ENCODE measurements at regions not wholly inside any gene's neighbourhood (a gene's known extent, or its start where the extent isn't known, plus 50 kb on each side); places are given as distances from the start of the nearest gene placed in this dataset.

DNA sequence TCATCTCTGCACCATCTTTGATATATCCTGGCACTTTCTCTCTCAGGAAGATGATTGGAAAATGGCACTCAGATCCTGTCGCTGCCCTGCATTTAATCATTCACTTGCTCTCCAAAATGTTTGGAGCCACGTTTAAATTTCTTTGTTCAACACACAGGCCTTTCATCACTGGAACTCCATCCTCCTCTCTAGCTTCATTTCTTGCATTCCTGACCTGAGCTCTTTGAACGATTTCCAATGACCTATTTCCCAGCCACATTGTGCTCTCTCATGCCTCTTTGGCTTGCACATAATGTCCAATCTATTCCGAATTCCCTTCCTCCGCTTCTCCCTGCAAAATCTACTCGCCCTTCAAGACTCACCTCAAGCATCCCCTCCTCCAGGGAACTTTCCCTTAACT lies 287.4 kb upstream of the NBEA start:
- intact Hi-C loops (cut with micrococcal nuclease) (no loop called here), dilution Hi-C loops (cut with MboI; ENCODE audit: extremely low pct_ligation_motif_present, low sequenced_read_pairs) (no loop called here)
- no peak for FAIRE-seq
- no peak for DNase-seq (ENCODE audit: low read depth, low spot score)
- no peak for TF ChIP-seq POLR2AphosphoS5 (IDR thresholded peaks at IDR 0.05; ENCODE audit: insufficient read depth, low read depth, low read length)
- ChIA-PET CTCF (no interaction called here), POLR2A (no interaction called here)
- Histone ChIP-seq H3K27ac (ENCODE audit: insufficient read depth, low read depth, low read length) (no peak overlapping the region), H3K79me2 (ENCODE audit: control insufficient read depth, insufficient read depth, low read length) (no peaks in the 10 kb centered on the region), H3K4me3 (replicated peaks in 1 of 3; ENCODE audit: insufficient read depth in 1 of 3, low read depth in 1 of 3, low read length in 3 of 3) (no peak overlapping the region), H3K4me2 (ENCODE audit: insufficient read depth, low read length) (no peak overlapping the region), H3K27me3 (ENCODE audit: control insufficient read depth in 2 of 2, insufficient read depth in 2 of 2, low read length in 2 of 2) (peaks cover 0 to under 1% of the 10 kb centered on the region in 2 experiments), H3K4me1 (ENCODE audit: control insufficient read depth, extremely low read depth, insufficient read depth, low read length) (no peaks in the 10 kb centered on the region), H2AFZ (ENCODE audit: low read depth, low read length) (no peak overlapping the region), H3K9me3 (replicated peaks; ENCODE audit: control insufficient read depth, insufficient read depth, low read length) (no peaks in the 10 kb centered on the region), H3K36me3 (ENCODE audit: control insufficient read depth in 2 of 2, extremely low read depth in 1 of 2, insufficient read depth in 2 of 2, low read length in 2 of 2) (no peaks in the 10 kb centered on the region), H3K9ac (replicated peaks; ENCODE audit: extremely low read depth, insufficient read depth, low read length) (no peak overlapping the region), H3K9me1 (replicated peaks; ENCODE audit: control insufficient read depth, extremely low read depth, insufficient read depth, low read length) (no peaks in the 10 kb centered on the region), H4K20me1 (replicated peaks; ENCODE audit: control insufficient read depth, extremely low read depth, insufficient read depth, low read length) (no peaks in the 10 kb centered on the region)
- BruUV-seq (replicated peaks) = no TSS peak

- Histone ChIP-seq H4K20me1 (replicated peaks; ENCODE audit: control insufficient read depth, extremely low read depth, insufficient read depth, low read length) (no peaks in the 10 kb centered on the region), H3K27me3 (ENCODE audit: control insufficient read depth in 2 of 2, insufficient read depth in 2 of 2, low read length in 2 of 2) (no peaks in the 10 kb centered on the region), H3K79me2 (ENCODE audit: control insufficient read depth, insufficient read depth, low read length) (no peaks in the 10 kb centered on the region), H2AFZ (ENCODE audit: low read depth, low read length) (no peak overlapping the region), H3K4me1 (ENCODE audit: control insufficient read depth, extremely low read depth, insufficient read depth, low read length) (no peaks in the 10 kb centered on the region), H3K27ac (ENCODE audit: insufficient read depth, low read depth, low read length) (no peak overlapping the region), H3K36me3 (ENCODE audit: control insufficient read depth in 2 of 2, extremely low read depth in 1 of 2, insufficient read depth in 2 of 2, low read length in 2 of 2) (no peaks in the 10 kb centered on the region), H3K9me1 (replicated peaks; ENCODE audit: control insufficient read depth, extremely low read depth, insufficient read depth, low read length) (no peaks in the 10 kb centered on the region), H3K9me3 (replicated peaks; ENCODE audit: control insufficient read depth, insufficient read depth, low read length) (no peaks in the 10 kb centered on the region), H3K4me3 (replicated peaks in 1 of 3; ENCODE audit: insufficient read depth in 1 of 3, low read depth in 1 of 3, low read length in 3 of 3) (no peak overlapping the region), H3K9ac (replicated peaks; ENCODE audit: extremely low read depth, insufficient read depth, low read length) (no peak overlapping the region), H3K4me2 (ENCODE audit: insufficient read depth, low read length) (no peak overlapping the region)
- TF ChIP-seq POLR2A (IDR thresholded peaks at IDR 0.05; ENCODE audit: low read depth, low read length) = no peak
- POLR2A ChIA-PET = no interaction called here
- no peak for DNase-seq (ENCODE audit: low read depth, low spot score)
- dilution Hi-C loops (cut with MboI; ENCODE audit: extremely low pct_ligation_motif_present, low sequenced_read_pairs) = no loop called here
- CTCF ChIA-PET = no interaction called here
- intact Hi-C loops (cut with micrococcal nuclease) = no loop called here
- BruUV-seq (replicated peaks) = no TSS peak
- no peak for FAIRE-seq
These were observed 286.5 kb upstream of the NBEA start for GRCh38 chr13:34655554-34655953.

GRCh38 chr13:34657716-34658115 lies 284.4 kb upstream of the NBEA start:
- CTCF ChIA-PET = interaction anchor here (0.9 kb wide), 1 partner anchor 9 kb away, joined by 3 read pairs; no protein-coding TSS in a partner anchor
- Histone ChIP-seq H4K20me1 (replicated peaks; ENCODE audit: control insufficient read depth, extremely low read depth, insufficient read depth, low read length) (no peaks in the 10 kb centered on the region), H3K27me3 (ENCODE audit: control insufficient read depth in 2 of 2, insufficient read depth in 2 of 2, low read length in 2 of 2) (no peaks in the 10 kb centered on the region), H3K4me1 (ENCODE audit: control insufficient read depth, extremely low read depth, insufficient read depth, low read length) (no peaks in the 10 kb centered on the region), H3K9me1 (replicated peaks; ENCODE audit: control insufficient read depth, extremely low read depth, insufficient read depth, low read length) (no peaks in the 10 kb centered on the region), H3K4me2 (ENCODE audit: insufficient read depth, low read length) (no peak overlapping the region), H3K4me3 (replicated peaks in 1 of 3; ENCODE audit: insufficient read depth in 1 of 3, low read depth in 1 of 3, low read length in 3 of 3) (no peak overlapping the region), H3K9me3 (replicated peaks; ENCODE audit: control insufficient read depth, insufficient read depth, low read length) (no peaks in the 10 kb centered on the region), H3K79me2 (ENCODE audit: control insufficient read depth, insufficient read depth, low read length) (no peaks in the 10 kb centered on the region), H3K9ac (replicated peaks; ENCODE audit: extremely low read depth, insufficient read depth, low read length) (no peak overlapping the region), H3K36me3 (ENCODE audit: control insufficient read depth in 2 of 2, extremely low read depth in 1 of 2, insufficient read depth in 2 of 2, low read length in 2 of 2) (no peaks in the 10 kb centered on the region), H2AFZ (ENCODE audit: low read depth, low read length) (no peak overlapping the region), H3K27ac (ENCODE audit: insufficient read depth, low read depth, low read length) (no peak overlapping the region)
- POLR2A ChIA-PET = no interaction called here
- intact Hi-C loops (cut with micrococcal nuclease) (no loop called here), dilution Hi-C loops (cut with MboI; ENCODE audit: extremely low pct_ligation_motif_present, low sequenced_read_pairs) (no loop called here)
- TF ChIP-seq MYC (IDR thresholded peaks at IDR 0.05; ENCODE audit: low read depth, low read length) (no peak), JUN (IDR thresholded peaks at IDR 0.05; ENCODE audit: borderline replicate concordance, insufficient read depth, insufficient read length, low read depth) (no peak), POLR2A (IDR thresholded peaks at IDR 0.05; ENCODE audit: low read depth, low read length) (no peak), MAX (IDR thresholded peaks at IDR 0.05; ENCODE audit: insufficient read depth, insufficient read length) (no peak), EZH2 (IDR thresholded peaks at IDR 0.05; ENCODE audit: borderline replicate concordance, low read depth, low read length, severe bottlenecking) (no peak), FOS (IDR thresholded peaks at IDR 0.05; ENCODE audit: borderline replicate concordance, insufficient read depth, low read length) (no peak), GATA2 (IDR thresholded peaks at IDR 0.05; ENCODE audit: insufficient read depth, insufficient read length, low read depth, low read length) (no peak), POLR2AphosphoS5 (IDR thresholded peaks at IDR 0.05; ENCODE audit: insufficient read depth, low read depth, low read length) (no peak)
- TF ChIP-seq, protein P1, sequence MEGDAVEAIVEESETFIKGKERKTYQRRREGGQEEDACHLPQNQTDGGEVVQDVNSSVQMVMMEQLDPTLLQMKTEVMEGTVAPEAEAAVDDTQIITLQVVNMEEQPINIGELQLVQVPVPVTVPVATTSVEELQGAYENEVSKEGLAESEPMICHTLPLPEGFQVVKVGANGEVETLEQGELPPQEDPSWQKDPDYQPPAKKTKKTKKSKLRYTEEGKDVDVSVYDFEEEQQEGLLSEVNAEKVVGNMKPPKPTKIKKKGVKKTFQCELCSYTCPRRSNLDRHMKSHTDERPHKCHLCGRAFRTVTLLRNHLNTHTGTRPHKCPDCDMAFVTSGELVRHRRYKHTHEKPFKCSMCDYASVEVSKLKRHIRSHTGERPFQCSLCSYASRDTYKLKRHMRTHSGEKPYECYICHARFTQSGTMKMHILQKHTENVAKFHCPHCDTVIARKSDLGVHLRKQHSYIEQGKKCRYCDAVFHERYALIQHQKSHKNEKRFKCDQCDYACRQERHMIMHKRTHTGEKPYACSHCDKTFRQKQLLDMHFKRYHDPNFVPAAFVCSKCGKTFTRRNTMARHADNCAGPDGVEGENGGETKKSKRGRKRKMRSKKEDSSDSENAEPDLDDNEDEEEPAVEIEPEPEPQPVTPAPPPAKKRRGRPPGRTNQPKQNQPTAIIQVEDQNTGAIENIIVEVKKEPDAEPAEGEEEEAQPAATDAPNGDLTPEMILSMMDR (IDR thresholded peaks at IDR 0.05; ENCODE audit: extremely low read depth in 1 of 2, insufficient read depth in 1 of 2, low read depth in 1 of 2, low read length in 2 of 2) = no peak
- DNase-seq (ENCODE audit: low read depth, low spot score) = no peak
- BruUV-seq (replicated peaks) = no TSS peak
- no peak for FAIRE-seq
